HT1080 (cell line): ENCODE measurements at regions not wholly inside any gene's neighbourhood (a gene's known extent, or its start where the extent isn't known, plus 50 kb on each side); places are given as distances from the start of the nearest gene placed in this dataset.

Experiments used
- DNase-seq: peaks from one replicate; pipeline ENCODE4 v3.0.0-alpha.2; 2015; ENCODE audit warnings: low read depth

DNA sequence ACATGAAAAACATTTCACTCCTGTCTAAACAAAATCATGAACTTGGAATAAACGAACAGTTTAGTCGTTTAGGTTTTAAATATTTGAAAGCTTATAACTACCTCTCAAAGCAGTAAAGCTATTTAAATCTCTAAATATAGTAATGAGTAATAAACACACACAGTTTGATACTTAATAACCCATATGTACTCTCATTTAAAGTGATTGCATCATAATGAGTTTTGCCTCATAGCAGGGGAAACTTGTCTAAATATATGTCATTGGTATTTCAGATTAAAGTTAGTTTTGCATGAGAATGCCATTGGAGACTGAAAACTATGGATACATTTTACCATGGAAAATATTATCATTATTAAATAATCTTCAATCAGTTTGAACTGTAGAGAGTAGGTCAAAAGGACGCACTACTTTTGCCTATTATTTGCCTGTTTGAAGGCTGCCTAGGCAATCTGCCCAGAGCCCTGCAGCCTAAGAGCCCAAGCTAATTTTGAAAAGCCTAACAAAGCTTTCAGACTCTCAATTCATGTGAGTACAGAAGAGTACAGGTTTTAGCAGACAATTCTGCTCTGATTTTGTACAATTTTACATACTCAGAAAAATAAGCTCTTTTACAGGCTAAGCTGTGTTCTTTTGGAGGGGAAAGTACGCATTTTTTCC lies 632.8 kb downstream of the HACE1 start:
- no peak for DNase-seq

GRCh38 chr6:104218116-104218515 lies 641.6 kb downstream of the HACE1 start:
- DNase-seq, result no peak

DNA sequence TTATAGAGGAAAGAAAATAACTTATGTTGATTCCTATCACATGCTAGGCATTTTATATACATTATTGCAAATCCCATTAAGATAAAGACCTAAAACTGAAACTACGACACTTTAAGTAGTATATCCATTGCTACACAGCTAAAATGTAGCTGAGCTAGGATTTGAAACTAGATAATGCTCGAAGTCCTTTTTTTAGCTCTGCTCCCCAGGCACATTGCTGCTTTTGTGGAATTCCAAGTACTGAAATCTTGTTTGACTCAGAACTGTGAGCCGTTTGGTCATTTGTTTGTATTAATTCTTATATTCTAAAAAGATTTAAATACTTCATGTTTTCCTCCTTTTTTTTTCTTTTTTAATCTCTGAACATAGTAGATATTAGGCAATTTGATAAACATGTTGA lies 644.8 kb downstream of the HACE1 start:
- DNase-seq, result no peak

DNA sequence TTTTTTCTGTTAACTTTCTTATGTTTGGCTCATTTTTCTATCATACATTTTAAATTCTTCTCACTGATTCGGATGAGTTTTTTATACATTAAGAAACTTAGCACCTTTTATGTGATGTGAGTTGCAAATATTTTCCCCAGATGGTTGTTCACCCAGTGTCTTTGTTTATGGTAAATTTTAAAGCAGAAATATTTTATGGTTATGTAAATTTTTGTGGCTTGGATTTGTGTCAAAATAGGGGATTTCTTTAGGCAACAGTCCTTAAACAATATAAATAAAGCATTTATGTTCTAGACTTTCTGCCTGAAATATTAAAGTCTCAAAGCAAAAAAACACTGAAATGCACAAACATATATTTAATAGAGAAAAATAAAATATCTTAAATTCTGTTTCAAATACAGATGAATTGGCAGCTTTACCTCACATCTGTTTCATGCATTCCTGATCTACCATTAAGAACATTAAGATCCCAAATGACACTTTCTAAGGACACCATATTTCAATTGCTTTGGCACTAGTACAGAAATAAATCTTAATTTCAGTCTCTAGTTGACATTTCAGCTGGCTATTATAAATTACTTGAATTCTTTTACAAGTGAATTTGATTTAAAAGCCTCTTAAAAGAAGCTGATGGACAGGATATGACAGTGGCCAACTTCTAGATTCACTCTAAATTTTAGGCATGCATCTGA lies 646.6 kb downstream of the HACE1 start:
- DNase-seq, result no peak

GRCh38 chr6:104207635-104208034 lies 652.1 kb downstream of the HACE1 start:
- DNase-seq, result no peak

GRCh38 chr6:104201557-104201956 lies 658.2 kb downstream of the HACE1 start:
- DNase-seq, result peak; percentile 18

- DNase-seq, result no peak
Observed at GRCh38 chr6:104187616-104188015, 672.1 kb downstream of the HACE1 start.

DNA sequence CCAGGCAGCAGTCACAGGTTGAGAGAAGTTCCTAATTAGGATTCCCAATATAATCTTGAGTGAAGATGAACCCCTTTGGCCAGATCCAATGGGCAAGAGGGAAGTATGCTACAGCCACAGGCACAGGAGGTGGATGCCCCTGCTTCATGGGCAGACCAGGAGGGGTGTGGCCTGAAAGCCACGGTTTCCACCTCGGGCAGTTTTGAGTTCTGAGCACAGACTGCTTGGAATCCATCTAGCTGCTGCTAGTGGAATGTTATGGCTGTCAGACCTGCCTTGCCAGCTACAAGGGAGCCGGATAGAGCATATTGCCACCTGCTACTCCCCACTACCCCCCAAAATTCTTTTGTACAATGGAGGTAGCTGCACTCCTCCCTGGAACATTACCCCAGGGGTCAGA lies 672.9 kb downstream of the HACE1 start:
- DNase-seq, result no peak

- DNase-seq, result no peak
Observed at GRCh38 chr6:104183816-104184435, 675.8 kb downstream of the HACE1 start.

- DNase-seq, result peak; percentile 11
Observed at GRCh38 chr6:104182811-104183210, 676.9 kb downstream of the HACE1 start.

DNA sequence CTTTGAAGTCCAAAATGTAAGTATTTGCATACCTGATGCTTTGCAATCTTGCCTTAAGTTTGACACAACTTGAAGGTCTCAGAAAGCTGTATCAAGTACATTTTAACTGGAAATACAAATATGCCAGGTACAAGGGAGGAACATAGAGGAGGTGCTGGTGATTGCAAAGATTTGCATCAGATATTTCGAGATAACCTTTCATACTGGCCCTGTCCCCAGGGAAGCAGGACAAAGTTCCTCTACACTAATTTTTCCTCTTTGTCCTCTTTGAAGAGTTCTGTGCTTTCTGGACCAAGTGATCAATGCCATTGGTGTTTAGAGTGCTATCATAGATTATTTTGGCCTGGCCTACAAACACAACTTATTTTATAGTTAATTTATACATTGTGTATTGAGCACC lies 686.1 kb downstream of the HACE1 start:
- DNase-seq, result no peak

DNA sequence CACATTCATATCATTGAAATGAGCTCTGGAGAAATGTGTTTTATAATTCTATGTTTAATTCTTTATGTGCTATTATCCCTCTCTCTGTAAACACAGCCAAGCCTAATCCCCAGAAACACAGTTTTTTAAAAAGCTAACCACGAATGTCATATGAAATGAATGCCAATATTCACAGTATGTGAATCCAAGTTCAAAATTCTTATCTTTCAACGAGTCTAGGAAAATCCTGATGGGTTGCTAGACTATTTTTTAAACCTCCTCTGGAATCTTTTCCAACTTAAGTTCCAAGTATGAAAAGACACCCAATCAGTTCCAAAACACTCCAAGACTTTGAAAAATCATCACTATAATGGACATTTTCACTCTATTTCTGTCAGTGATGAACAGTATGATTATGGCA lies 689.3 kb downstream of the HACE1 start:
- no peak for DNase-seq

DNA sequence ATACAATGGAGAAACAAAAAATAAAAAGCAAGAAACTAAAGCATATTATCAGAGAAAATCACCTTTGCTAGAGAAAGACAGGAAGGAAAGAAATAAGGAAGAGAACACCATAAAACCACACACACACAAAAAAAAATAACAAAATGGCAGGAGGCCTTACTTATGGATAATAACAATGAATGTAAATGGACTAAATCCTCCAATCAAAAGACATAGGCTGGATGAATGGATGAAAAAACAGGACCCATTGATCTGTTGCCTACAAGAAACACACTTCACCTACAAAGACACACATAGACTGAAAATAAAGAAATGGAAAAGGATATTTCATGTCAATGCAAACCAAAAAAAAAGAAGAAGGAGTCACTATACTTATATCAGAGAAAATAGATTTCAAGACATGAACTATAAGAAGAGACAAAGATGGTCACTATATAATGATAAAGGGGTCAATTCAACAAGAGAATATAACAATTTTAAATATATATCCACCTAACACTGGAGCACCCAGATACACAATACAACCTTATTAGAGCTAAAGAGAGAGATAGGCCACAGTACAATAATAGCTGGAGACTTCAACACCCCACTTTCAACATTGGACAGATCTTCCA lies 693.6 kb downstream of the HACE1 start:
- DNase-seq, result no peak

DNA sequence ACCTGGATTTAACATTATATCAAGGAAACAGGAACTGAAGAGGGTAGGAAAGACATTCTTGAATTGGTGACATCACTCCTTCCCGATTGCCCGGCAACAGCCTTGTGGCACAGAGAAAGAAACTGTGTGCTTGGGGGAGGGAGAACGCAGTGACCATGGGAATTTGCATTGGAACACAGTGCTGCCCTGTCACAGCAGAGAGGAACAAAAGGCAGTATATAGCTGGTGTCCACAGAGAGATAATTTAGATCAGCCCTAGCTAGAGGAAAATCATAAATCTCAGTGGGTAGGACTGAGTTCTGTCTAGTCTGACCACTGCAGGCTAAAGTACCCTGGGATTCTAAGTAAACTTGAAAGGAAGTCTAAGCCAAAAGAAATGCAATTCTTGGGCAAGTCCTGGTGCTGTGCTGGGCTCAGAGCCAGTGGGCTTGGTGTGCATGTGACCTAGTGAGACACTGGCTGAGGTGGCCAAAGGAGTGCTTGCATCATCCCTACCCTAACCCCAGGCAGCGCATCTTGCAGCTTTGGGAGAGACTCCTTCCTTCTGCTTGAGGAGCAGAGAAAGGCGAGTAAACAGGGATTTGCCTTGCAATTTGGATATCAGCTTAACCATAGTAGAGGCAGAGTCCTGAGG lies 697.6 kb downstream of the HACE1 start:
- peak; percentile 80 for DNase-seq

- no peak for DNase-seq
Observed at GRCh38 chr6:104159045-104159618, 700.6 kb downstream of the HACE1 start.

DNA sequence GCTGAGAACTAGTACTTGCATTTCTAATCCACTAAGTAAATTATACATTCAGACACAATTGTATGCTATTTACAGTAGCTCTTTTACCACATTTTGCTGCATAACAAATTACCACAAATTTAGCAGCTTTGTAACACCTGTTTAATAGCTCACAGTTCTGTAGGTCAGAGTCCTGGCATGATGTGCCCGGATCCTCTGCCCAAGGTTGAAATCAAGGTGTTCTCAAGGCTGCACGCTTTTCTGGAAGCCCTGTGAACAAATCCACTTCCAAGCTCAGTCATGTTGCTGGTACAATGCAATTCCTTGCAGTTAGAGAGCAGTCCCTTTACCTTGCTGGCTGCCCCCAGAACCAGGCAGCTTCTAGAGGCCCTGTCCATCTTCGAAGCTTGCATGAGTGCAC lies 716.0 kb downstream of the HACE1 start:
- DNase-seq, result no peak

GRCh38 chr6:104134876-104135275 lies 724.8 kb downstream of the HACE1 start:
- DNase-seq, result no peak

DNA sequence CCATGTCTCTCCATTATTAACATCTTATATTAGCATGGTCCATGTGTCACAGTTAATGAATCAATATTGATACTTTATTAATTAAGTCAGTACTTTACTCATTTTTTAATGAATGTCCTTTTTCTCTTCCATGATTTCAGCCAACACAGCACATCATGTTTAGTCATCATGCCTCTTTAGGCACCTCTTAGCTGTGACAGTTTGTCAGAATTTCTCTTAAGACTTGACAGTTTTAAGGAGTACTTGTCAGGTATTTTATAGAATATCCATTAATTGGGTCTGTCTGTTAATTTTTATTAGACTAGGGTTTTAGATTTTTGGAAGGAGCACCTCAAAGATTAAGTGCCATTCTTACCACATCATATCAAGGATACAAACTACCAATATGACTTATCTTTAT lies 729.4 kb downstream of the HACE1 start:
- DNase-seq, result no peak

DNA sequence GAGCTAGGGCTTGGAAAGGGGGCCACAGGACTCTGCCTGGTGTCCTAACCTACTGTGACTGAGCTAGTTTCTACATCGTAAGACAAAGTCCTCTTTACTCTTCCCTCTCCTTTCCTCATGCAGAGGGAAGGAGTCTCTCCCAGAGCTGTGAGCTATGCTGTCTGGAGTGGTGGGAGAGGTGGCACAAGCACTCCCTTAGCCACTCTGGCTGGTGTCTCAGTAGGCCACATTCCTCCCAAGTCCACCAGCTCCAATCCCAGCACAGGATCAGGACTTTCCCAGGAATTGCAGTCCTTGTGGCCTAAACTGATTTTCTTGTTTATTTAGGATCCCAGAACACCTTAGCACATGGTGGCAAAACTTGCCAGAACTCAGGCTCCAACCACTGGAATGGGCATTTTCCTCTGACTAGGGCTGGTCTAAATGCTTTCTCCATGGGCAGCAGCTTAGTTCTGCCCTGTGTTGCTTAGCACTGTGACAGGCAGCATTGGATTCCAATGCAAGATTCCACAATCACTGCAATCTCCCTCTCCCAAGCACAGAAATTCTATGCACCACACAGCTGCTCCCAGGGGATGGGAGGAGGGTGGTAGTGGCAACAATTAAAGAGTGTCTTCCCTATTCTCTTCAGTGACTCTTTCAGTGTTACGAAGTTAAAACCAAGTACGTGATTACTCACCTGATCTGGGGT lies 733.3 kb downstream of the HACE1 start:
- no peak for DNase-seq

- DNase-seq, result no peak
Observed at GRCh38 chr6:104123227-104123626, 736.5 kb downstream of the HACE1 start.

DNA sequence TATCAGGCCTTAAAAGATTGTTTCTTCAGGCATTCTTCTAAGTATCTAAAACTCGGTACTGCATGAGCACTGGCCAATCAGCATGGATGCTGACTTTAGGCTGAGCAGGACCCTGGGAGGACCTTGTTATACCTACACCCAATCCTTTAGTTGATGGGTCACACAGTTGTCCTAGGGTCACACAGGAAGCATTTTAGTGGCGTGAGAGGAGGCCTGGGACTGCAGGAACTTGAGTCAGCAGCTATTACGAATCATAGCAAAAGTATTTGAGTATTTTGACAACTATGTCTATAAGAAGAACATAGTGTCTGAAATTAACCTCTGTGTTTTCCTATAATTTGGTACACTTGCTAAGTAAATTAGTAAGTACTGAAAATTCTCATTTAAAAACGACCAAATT lies 741.4 kb downstream of the HACE1 start:
- DNase-seq, result peak; percentile 82
